Superior temporal gyrus (tissue), 1 donor: ENCODE measurements at regions not wholly inside any gene's neighbourhood (a gene's known extent, or its start where the extent isn't known, plus 50 kb on each side); places are given as distances from the start of the nearest gene placed in this dataset.
"Not testable (repeated sequence)": the region's sequence is repeated elsewhere in the genome, so short reads cannot be mapped to it uniquely, and the experiment has no call there.

ENCODE experiments used
- DNase-seq: peaks from one replicate; pipeline ENCODE4 v3.0.0-alpha.2; 2016; ENCODE audit errors: extremely low spot score

- DNase-seq, result no peak
These were observed 502.2 kb downstream of the PYDC2 start for GRCh38 chr3:191963182-191963581.

DNA sequence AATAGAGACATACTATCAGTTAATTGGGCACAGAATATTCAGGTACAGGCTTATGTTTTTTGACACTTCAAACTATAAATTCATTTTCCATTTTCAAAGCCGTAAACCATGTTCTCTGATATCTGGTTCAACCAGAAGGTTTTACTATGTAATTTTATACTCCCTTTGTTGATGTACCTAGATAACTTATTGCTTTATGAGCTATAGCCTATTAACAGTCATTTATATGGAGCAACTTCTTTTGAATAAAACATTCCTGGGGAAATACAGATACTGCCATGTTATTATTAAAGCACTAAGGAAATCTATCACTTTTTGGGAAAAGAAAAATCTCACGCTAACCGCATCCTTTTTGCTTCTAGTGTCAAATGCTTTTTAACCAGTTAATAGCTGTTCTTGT lies 505.6 kb downstream of the PYDC2 start:
- DNase-seq, result no peak

DNA sequence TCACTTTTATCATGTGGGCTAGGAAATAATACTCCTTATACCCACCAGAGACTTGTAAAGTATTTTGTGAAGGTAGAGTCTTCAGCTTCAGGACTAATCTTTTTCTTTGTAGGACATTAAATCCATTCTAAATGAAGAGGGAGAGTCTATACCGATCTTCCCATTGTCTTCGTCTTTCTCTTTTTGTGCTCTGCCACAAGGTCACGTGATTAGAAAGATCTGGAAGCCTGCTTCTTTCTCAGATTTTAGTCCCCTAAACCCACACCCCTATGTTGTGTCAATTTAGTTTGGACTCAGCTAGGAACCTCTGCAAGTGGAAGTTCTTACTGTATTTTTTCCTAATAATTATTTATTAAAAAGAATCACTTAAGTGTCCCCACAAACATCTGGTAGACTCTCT lies 507.3 kb downstream of the PYDC2 start:
- DNase-seq, result no peak

DNA sequence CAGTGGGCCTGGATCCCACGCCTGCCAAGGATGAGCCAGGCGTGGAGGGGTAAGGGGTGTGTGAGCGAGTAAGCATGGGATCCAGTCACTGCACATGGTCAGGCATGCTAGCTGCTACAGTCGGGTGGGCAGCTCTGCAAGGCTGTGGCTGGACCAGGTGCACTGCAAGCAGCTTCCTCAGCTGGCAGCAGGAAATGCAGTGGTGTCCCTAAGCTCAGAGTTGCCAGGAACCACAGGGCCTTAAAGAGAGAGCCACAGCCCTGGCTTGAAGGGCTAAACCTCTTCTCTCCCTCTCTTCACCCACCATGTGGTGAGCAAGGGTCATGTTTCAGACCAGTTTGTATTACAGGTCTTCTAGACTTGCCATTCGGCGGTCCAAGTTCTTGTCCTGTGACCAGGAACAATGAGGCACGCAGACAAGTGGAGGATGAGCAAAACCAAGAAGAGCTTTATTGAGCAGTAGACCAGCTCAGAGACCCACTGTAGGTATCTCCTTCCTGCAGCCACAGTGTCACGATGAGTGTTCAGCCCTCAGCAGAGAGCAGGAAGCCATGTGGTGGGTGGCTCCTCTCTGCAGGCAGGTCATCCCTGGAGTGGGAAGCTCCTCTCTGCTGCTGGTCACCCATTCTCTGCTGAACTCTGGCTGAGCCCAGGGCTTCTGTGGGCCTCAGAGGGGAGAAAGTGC lies 511.9 kb downstream of the PYDC2 start:
- no peak for DNase-seq

DNA sequence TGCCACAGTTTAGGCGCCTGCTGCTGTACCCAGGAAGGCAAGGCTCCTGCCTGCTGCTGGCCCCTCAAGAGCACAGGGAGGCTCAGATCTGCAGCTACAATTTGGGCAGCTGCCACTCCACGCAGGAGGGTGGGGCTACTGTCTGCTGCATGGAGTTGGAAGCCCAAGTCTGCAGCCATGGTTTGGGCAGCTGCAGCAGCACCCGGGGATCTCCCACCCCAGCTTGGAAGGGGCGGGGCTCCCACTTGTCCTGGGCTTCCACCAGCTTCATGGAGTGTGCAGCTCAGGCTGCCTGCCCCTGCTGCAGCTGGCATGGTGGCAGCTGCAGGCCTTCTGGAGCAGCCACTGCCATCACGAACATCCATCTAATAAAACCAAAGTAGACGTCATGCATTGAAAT lies 512.9 kb downstream of the PYDC2 start:
- no peak for DNase-seq

DNA sequence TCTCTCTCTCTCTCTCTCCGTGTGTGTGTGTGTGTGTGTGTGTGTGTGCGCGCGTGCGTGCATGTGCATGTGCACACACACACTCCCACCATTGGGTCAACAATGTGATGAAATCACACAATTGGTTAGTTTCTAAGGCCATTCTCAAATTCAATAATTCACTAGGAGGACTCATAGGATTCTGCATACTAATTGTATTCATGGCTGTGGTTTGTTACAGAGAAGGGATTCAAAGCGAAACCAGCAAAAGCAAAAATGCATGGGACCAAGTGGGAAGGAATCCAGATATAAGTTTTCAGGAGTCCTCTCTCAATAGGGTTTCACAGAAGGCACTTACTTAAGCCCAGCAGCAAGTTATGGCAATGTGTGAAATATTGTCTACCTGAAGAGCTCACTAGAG lies 515.0 kb downstream of the PYDC2 start:
- DNase-seq, result no peak

- no peak for DNase-seq
These were observed 519.5 kb downstream of the PYDC2 start for GRCh38 chr3:191980443-191980842.

- DNase-seq, result no peak
These were observed 521.5 kb downstream of the PYDC2 start for GRCh38 chr3:191982481-191982880.

DNA sequence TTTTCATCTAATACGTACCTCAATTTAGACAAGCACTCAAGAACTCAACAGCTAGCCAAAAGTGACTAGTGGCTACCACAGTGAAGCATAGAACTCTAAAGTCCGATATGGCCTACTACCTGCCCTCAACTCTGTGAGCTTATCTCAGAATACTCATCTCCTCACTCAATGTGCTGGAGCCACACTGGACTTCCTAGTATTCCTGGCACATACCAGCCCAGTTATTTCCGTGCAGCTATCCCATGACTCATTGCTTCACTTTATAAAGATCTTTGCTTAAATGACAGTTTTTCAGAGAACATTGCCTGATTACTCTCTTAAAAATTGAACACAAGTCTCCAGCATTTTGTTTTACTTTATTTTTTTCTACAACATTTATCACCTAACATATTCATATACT lies 524.7 kb downstream of the PYDC2 start:
- no peak for DNase-seq

- DNase-seq, result no peak
These were observed 526.9 kb downstream of the PYDC2 start for GRCh38 chr3:191987831-191988350.

GRCh38 chr3:191993952-191994351 lies 533.0 kb downstream of the PYDC2 start:
- not testable (repeated sequence) for DNase-seq

DNA sequence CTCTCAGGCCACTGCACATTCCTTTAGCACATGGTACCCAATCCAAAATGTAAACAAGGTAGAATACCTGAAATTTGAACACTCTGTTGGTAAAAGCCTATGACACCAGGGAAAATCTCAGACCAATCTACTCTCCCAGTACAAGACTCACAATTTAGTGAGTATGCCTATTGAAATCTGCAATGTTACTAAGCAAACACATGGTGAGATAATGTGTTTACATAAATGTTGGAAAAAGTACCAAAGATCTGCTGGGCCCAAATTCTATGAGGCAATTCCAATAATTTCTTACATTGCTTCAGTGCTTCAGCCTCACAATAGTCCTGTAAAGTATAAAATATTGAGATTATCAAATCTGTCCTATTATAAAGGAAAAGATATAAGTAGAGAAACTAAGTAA lies 536.1 kb downstream of the PYDC2 start:
- DNase-seq, result no peak

DNA sequence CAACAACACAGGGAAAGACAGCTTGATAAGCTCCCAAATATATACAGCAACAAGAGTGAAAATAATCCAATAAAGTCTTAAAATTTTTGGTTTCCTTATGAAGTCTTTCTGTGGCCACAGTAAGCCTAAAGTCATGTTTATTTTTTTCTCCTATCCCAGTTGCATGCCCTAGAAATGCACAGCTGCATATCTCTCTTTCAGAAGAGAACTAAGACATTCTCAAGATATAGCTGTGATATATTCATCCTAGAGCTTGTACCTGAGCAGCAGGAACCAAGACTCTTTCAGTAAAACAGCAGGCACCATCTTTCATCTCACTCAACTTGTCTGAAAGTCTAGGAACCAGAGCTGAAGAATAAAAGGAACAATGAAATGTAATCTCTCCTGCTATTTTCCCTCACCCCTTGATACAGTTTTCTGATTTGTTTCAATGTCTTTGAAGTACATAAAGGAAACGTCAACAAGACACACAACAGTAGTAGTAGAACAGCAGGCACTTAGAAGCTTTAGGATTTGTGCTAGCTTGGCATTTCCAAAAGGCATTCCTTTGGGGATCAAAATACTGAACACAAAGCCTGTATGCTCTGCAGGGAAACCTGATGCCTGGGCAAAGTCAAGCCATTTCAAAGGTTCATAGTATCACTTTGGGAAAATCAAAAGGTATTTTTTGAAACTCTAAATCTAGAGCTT lies 536.8 kb downstream of the PYDC2 start:
- no peak for DNase-seq

GRCh38 chr3:192001218-192001617 lies 540.3 kb downstream of the PYDC2 start:
- DNase-seq, result no peak

GRCh38 chr3:192005989-192006388 lies 545.0 kb downstream of the PYDC2 start:
- DNase-seq, result no peak

- no peak for DNase-seq
These were observed 548.9 kb downstream of the PYDC2 start for GRCh38 chr3:192009903-192010302.

GRCh38 chr3:192010490-192010889 lies 549.5 kb downstream of the PYDC2 start:
- no peak for DNase-seq

DNA sequence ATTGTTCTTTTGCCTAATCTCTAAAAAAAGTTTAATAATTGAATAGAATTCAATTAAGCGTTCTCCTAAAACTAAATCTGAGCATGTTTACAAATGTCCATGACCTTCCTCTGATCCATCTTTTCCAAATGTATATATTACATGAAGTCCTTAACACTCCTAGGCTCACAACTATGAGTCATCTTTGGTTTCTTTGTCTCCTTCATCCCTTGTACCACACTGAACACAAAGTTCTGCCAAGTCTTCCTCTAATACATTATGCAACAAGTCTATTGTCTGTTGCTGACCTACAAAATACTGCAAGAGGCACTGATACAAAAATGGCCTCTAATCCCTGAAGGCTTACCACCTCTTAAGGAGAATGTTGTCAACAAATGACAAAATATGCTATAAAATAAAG lies 550.2 kb downstream of the PYDC2 start:
- no peak for DNase-seq

- DNase-seq, result no peak
These were observed 552.1 kb downstream of the PYDC2 start for GRCh38 chr3:192013110-192013509.

DNA sequence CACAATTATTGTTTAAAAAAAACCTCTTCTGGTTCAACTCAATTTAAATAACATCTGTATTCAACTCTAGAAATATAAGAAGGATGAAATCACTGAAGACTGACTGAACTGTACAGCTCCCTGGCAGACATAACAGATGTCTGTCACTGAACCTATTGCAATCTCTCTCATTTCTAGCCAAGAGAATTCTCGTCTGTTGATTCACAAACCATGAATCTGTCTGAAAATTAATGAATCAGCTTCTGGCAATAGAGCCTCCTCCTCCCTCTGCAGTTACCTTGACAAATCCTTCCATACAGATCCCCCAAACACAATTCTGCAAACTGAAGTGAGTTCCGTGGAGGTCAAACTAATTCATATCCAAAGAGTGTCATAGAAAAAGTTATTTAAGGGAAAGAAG lies 561.4 kb downstream of the PYDC2 start:
- no peak for DNase-seq

GRCh38 chr3:192024751-192025150 lies 563.8 kb downstream of the PYDC2 start:
- no peak for DNase-seq

- DNase-seq, result no peak
These were observed 565.7 kb downstream of the PYDC2 start for GRCh38 chr3:192026661-192027060.

DNA sequence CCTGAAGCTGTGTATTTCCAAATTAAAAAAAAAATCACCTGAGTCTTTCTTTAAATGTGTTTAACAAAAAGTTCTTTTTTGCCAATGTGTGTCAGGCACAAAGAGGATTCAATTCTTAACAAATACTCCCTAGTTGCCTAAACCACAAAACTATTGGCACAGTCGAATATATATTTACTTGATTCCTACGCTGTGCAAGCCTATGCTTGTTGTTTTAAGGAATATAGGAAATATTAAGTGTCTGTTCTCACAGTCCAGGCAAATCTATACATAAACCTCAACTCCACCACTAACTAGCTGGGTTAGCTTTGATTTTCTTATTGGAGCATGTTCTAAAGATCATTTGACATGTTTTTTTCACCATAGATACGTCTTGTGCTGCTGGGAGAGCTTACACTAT lies 571.0 kb downstream of the PYDC2 start:
- no peak for DNase-seq
